ENCODE measurements at regions not wholly inside any gene's neighbourhood (a gene's known extent, or its start where the extent isn't known, plus 50 kb on each side); places are given as distances from the start of the nearest gene placed in this dataset.

GRCh38 chr2:217165547-217165946 lies 305.7 kb upstream of the TNP1 start:
- TF ChIP-seq POLR2AphosphoS5 (IDR thresholded peaks at IDR 0.05; ENCODE audit: low read depth) (no peak), EZH2 (IDR thresholded peaks at IDR 0.05; ENCODE audit: low read depth, unreplicated experiment) (no peak), CTCF (conservative IDR thresholded peaks at IDR 0.05; ENCODE audit: low read depth in 2 of 2) (no peak), CREB1 (CRISPR knock-in tag; IDR thresholded peaks at IDR 0.05; ENCODE audit: low read depth) (no peak), JUNB (IDR thresholded peaks at IDR 0.05; ENCODE audit: unreplicated experiment) (no peak), REST (IDR thresholded peaks at IDR 0.05; ENCODE audit: unreplicated experiment) (no peak), NANOG (IDR thresholded peaks at IDR 0.05; ENCODE audit: borderline replicate concordance) (no peak)
